HCT116 (cell line): ENCODE measurements at regions not wholly inside any gene's neighbourhood (a gene's known extent, or its start where the extent isn't known, plus 50 kb on each side); places are given as distances from the start of the nearest gene placed in this dataset.

Source experiments
- ATAC-seq: fragments of 200-7000 bp; cut with Tn5 transposase; 2 replicates; pipeline ENCODE4 v1.9.1; 2020; ENCODE audit warnings: mild to moderate bottlenecking, moderate library complexity
- BruUV-seq: library from RNA; stranded (reverse); fragments of 400-500 nt; replicated peaks from 2 replicates; lab custom pipeline; 2021; lab: Mats Ljungman, UMichigan
- CTCF ChIA-PET: fragments of 300-600 bp; sonication (Branson Sonifier 250); formaldehyde crosslinking; loops from one replicate; lab custom pipeline; 2021; ENCODE audit warnings: antibody characterized with exemption; lab: Charles Lee
- POLR2A ChIA-PET: fragments of 300-600, 350-600 bp; sonication (Branson Sonifier 250); formaldehyde crosslinking; loops from one replicate; lab custom pipeline; 2021; ENCODE audit warnings: antibody characterized with exemption; lab: Charles Lee
- RAD21 ChIA-PET, 2 experiments: fragments of 300-600 bp; sonication (Branson Sonifier 250); formaldehyde crosslinking; loops; one replicate each; lab custom pipeline; 2023; ENCODE audit warnings: low total read pairs in 2 of 2; ENCODE audit not compliant: uncharacterized antibody in 2 of 2, unreplicated experiment in 2 of 2, low non-redundant PET in 1 of 2; lab: Charles Lee
- DNase-seq: peaks from one replicate; pipeline ENCODE4 v3.0.0-alpha.2; 2010; ENCODE audit warnings: low read depth, low spot score
- H2AFZ ChIP-seq: fragments of 200-600 bp; shearing (Covaris generic), sonication (generic); 2 replicates; pipeline ENCODE4 v1.6.1; 2017; ENCODE audit warnings: low read depth, mixed run types, mixed read lengths, antibody characterized with exemption, low read length; ENCODE audit not compliant: poor library complexity, severe bottlenecking
- H3K27ac ChIP-seq: 2 replicates; pipeline ENCODE4 v1.5.1; 2012; ENCODE audit warnings: low read depth, low read length
- H3K27me3 ChIP-seq: fragments of 200-600 bp; sonication (generic); 2 replicates; pipeline ENCODE4 v1.6.1; 2016; ENCODE audit warnings: mixed run types, low read length, mixed read lengths; ENCODE audit not compliant: insufficient read depth
- H3K36me3 ChIP-seq, 2 experiments: fragments of 200-500 bp in 1 of 2; fragments of 200-600 bp in 1 of 2; sonication (Bioruptor generic) in 1 of 2; sonication (generic) in 1 of 2; 2 replicates each; pipeline versions ENCODE4 v1.5.1 to v1.6.1; 2014 to 2016; ENCODE audit warnings: low read length in 2 of 2, inconsistent platforms in 1 of 2, mixed read lengths in 1 of 2, mixed run types in 1 of 2; ENCODE audit not compliant: insufficient read depth in 2 of 2, control insufficient read depth in 1 of 2
- H3K4me1 ChIP-seq, 2 experiments: fragments of 200-600 bp in 1 of 2; sonication (generic) in 1 of 2; 2 replicates each; pipeline versions ENCODE4 v1.5.1 to v1.6.1; 2012 to 2017; ENCODE audit warnings: low read length in 2 of 2, inconsistent platforms in 1 of 2, mild to moderate bottlenecking in 1 of 2, mixed read lengths in 1 of 2, mixed run types in 1 of 2, moderate library complexity in 1 of 2; ENCODE audit not compliant: insufficient read depth in 2 of 2, control insufficient read depth in 1 of 2
- H3K4me2 ChIP-seq: fragments of 200-600 bp; sonication (generic); 2 replicates; pipeline ENCODE4 v1.6.1; 2017; ENCODE audit warnings: mixed run types, low read length, mixed read lengths
- H3K4me3 ChIP-seq, 2 experiments: fragments of 200-600 bp in 1 of 2; sonication (generic) in 1 of 2; replicated peaks in 1 of 2; 2 replicates each; pipeline ENCODE4 v1.5.1; 2011 to 2016; ENCODE audit warnings: low read length in 2 of 2, control low read depth in 1 of 2, low read depth in 1 of 2, mild to moderate bottlenecking in 1 of 2, mixed read lengths in 1 of 2, mixed run types in 1 of 2
- H3K79me2 ChIP-seq: fragments of 200-600 bp; sonication (generic); 2 replicates; pipeline ENCODE4 v1.6.1; 2017; ENCODE audit warnings: mild to moderate bottlenecking, mixed run types, low read length, moderate library complexity, mixed read lengths; ENCODE audit not compliant: insufficient read depth
- H3K9ac ChIP-seq: fragments of 200-600 bp; sonication (generic); 2 replicates; pipeline ENCODE4 v1.6.1; 2016; ENCODE audit warnings: low read length, mixed read lengths
- H3K9me2 ChIP-seq: fragments of 200-600 bp; sonication (generic), shearing (Covaris generic); 2 replicates; pipeline ENCODE4 v1.6.1; 2017; ENCODE audit warnings: mixed run types, mild to moderate bottlenecking, moderate library complexity; ENCODE audit not compliant: insufficient read depth
- H3K9me3 ChIP-seq, 2 experiments: fragments of 200-500 bp in 1 of 2; fragments of 200-600 bp in 1 of 2; sonication (Bioruptor generic) in 1 of 2; sonication (generic) in 1 of 2; 2 replicates each; pipeline ENCODE4 v1.6.1; 2014 to 2017; ENCODE audit warnings: low read length in 2 of 2, mixed read lengths in 2 of 2, inconsistent platforms in 1 of 2, low read depth in 1 of 2, mild to moderate bottlenecking in 1 of 2, mixed run types in 1 of 2, moderate library complexity in 1 of 2; ENCODE audit not compliant: control insufficient read depth in 1 of 2, insufficient read depth in 1 of 2
- H4K20me1 ChIP-seq: fragments of 200-600 bp; sonication (generic), shearing (Covaris generic); 2 replicates; pipeline ENCODE4 v1.6.1; 2017; ENCODE audit warnings: mixed run types, mild to moderate bottlenecking, moderate library complexity; ENCODE audit not compliant: insufficient read depth
- CEBPB ChIP-seq: IDR thresholded peaks from 2 replicates; pipeline ENCODE4 v1.6.1; 2012; ENCODE audit warnings: low read depth
- CTCF ChIP-seq, 3 experiments: fragments of 200-600 bp in 1 of 3; sonication (generic) in 1 of 3; IDR thresholded peaks in 2 of 3; conservative IDR thresholded peaks in 1 of 3; 2 replicates each; pipeline ENCODE4 v1.5.1; 2012 to 2017; ENCODE audit warnings: low read depth in 2 of 3, low read length in 2 of 3, antibody characterized with exemption in 1 of 3, borderline replicate concordance in 1 of 3, control low read depth in 1 of 3, mild to moderate bottlenecking in 1 of 3, mixed read lengths in 1 of 3, mixed run types in 1 of 3, moderate library complexity in 1 of 3; ENCODE audit not compliant: insufficient read depth in 1 of 3
- EZH2 ChIP-seq: fragments of 200-600 bp; sonication (generic); IDR thresholded peaks from 2 replicates; pipeline ENCODE4 v1.6.1; 2017; ENCODE audit warnings: antibody characterized with exemption, mixed run types
- EZH2phosphoT487 ChIP-seq: fragments of 200-600 bp; IDR thresholded peaks from 2 replicates; pipeline ENCODE4 v1.6.1; 2018; ENCODE audit warnings: antibody characterized with exemption, borderline replicate concordance
- FOSL1 ChIP-seq: IDR thresholded peaks from 2 replicates; pipeline ENCODE4 v1.6.1; 2012; ENCODE audit warnings: low read depth
- JUND ChIP-seq: IDR thresholded peaks from 2 replicates; pipeline ENCODE4 v1.6.1; 2012
- MAX ChIP-seq: IDR thresholded peaks from 2 replicates; pipeline ENCODE4 v1.6.1; 2012
- POLR2A ChIP-seq: IDR thresholded peaks from 2 replicates; pipeline ENCODE4 v1.7.0; 2011; ENCODE audit warnings: borderline replicate concordance; ENCODE audit not compliant: insufficient read depth, insufficient read length; ENCODE audit errors: extremely low read depth
- RAD21 ChIP-seq: IDR thresholded peaks from 2 replicates; pipeline ENCODE4 v1.6.1; 2012; ENCODE audit warnings: low read depth, mild to moderate bottlenecking
- SRF ChIP-seq: IDR thresholded peaks from 2 replicates; pipeline ENCODE4 v1.6.1; 2012; ENCODE audit warnings: low read depth
- TCF7L2 ChIP-seq: IDR thresholded peaks from 2 replicates; pipeline ENCODE4 v1.7.0; 2011; ENCODE audit warnings: borderline replicate concordance, inconsistent platforms; ENCODE audit not compliant: insufficient read depth, insufficient read length; ENCODE audit errors: extremely low read depth
- YY1 ChIP-seq: IDR thresholded peaks from 2 replicates; pipeline ENCODE4 v1.6.1; 2011; ENCODE audit warnings: low read length, low read depth, moderate library complexity, mild to moderate bottlenecking; ENCODE audit not compliant: insufficient replicate concordance; ENCODE audit errors: extremely low read depth
- ZFX ChIP-seq: fragments of 450-650 bp; IDR thresholded peaks from 2 replicates; pipeline ENCODE4 v1.6.1; 2017
- intact Hi-C: fragments of 100-400 bp; cut with micrococcal nuclease; formaldehyde crosslinking; loops from 2 replicates; pipeline ENCODE4 v1.10.0; 2022
- TF ChIP-seq, protein P1 (sequence below): IDR thresholded peaks from 2 replicates; pipeline ENCODE4 v1.6.1; 2011; ENCODE audit warnings: mild to moderate bottlenecking, low read length, moderate library complexity; ENCODE audit not compliant: insufficient replicate concordance; ENCODE audit errors: extremely low read depth
- TF ChIP-seq, protein P2 (sequence below): IDR thresholded peaks from 2 replicates; pipeline ENCODE4 v1.6.1; 2012; ENCODE audit warnings: low read depth

DNA sequence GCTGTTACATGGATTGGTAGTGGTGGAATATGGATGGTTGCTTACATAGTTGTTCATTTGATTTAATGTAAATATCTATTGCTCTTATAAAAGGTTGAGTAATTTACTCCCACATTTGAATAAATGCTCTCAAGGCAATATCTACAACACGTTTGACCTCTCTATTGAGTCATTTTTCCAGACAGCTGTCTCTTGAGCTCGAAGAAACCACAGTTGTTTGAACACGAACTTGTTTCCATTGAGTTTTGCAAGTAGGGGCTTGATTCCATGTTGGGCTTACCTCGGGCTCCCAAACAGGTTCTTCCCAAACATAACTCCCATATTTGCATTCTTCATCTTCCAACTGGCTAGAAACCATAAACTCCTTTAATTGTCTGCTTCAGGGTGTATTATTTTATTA, 115.0 kb upstream of the HMHB1 start:
- no peak overlapping the region for H2AFZ ChIP-seq
- no peak overlapping the region for H3K4me2 ChIP-seq
- H3K27me3 ChIP-seq: no peaks in the 10 kb centered on the region
- RAD21 ChIA-PET: no interaction called here
- no peaks in the 10 kb centered on the region for H4K20me1 ChIP-seq
- H3K79me2 ChIP-seq: no peaks in the 10 kb centered on the region
- H3K27ac ChIP-seq: no peak overlapping the region
- DNase-seq (no peak), ATAC-seq (no peak)
- H3K4me3 ChIP-seq: no peak overlapping the region
- CTCF ChIA-PET: no interaction called here
- POLR2A ChIA-PET: no interaction called here
- H3K9me2 ChIP-seq: no peaks in the 10 kb centered on the region
- no peaks in the 10 kb centered on the region for H3K4me1 ChIP-seq
- no peaks in the 10 kb centered on the region for H3K9me3 ChIP-seq
- H3K36me3 ChIP-seq: no peaks in the 10 kb centered on the region
- intact Hi-C loops: no loop called here
- no TSS peak for BruUV-seq
- TF ChIP-seq POLR2A (no peak), EZH2phosphoT487 (no peak), SRF (no peak), FOSL1 (no peak), MAX (no peak), EZH2 (no peak), YY1 (no peak), RAD21 (no peak), TCF7L2 (no peak), JUND (no peak), CEBPB (no peak), CTCF (IDR thresholded peaks at IDR 0.05 in 2 of 3, conservative IDR thresholded peaks at IDR 0.05 in 1 of 3; ENCODE audit: borderline replicate concordance in 1 of 3, insufficient read depth in 1 of 3, low read depth in 2 of 3, low read length in 2 of 3) (no peak), ZFX (no peak)
- TF ChIP-seq, protein P1, sequence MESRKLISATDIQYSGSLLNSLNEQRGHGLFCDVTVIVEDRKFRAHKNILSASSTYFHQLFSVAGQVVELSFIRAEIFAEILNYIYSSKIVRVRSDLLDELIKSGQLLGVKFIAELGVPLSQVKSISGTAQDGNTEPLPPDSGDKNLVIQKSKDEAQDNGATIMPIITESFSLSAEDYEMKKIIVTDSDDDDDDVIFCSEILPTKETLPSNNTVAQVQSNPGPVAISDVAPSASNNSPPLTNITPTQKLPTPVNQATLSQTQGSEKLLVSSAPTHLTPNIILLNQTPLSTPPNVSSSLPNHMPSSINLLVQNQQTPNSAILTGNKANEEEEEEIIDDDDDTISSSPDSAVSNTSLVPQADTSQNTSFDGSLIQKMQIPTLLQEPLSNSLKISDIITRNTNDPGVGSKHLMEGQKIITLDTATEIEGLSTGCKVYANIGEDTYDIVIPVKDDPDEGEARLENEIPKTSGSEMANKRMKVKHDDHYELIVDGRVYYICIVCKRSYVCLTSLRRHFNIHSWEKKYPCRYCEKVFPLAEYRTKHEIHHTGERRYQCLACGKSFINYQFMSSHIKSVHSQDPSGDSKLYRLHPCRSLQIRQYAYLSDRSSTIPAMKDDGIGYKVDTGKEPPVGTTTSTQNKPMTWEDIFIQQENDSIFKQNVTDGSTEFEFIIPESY: no peak
- TF ChIP-seq, protein P2, sequence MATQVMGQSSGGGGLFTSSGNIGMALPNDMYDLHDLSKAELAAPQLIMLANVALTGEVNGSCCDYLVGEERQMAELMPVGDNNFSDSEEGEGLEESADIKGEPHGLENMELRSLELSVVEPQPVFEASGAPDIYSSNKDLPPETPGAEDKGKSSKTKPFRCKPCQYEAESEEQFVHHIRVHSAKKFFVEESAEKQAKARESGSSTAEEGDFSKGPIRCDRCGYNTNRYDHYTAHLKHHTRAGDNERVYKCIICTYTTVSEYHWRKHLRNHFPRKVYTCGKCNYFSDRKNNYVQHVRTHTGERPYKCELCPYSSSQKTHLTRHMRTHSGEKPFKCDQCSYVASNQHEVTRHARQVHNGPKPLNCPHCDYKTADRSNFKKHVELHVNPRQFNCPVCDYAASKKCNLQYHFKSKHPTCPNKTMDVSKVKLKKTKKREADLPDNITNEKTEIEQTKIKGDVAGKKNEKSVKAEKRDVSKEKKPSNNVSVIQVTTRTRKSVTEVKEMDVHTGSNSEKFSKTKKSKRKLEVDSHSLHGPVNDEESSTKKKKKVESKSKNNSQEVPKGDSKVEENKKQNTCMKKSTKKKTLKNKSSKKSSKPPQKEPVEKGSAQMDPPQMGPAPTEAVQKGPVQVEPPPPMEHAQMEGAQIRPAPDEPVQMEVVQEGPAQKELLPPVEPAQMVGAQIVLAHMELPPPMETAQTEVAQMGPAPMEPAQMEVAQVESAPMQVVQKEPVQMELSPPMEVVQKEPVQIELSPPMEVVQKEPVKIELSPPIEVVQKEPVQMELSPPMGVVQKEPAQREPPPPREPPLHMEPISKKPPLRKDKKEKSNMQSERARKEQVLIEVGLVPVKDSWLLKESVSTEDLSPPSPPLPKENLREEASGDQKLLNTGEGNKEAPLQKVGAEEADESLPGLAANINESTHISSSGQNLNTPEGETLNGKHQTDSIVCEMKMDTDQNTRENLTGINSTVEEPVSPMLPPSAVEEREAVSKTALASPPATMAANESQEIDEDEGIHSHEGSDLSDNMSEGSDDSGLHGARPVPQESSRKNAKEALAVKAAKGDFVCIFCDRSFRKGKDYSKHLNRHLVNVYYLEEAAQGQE: no peak
- no peak overlapping the region for H3K9ac ChIP-seq
